ENCODE measurements at regions not wholly inside any gene's neighbourhood (a gene's known extent, or its start where the extent isn't known, plus 50 kb on each side); places are given as distances from the start of the nearest gene placed in this dataset.

GRCh38 chr4:108337923-108338322 is 169.2 kb upstream of the LEF1 start:
- no peaks in the 10 kb centered on the region for H3K36me3 Mint-ChIP-seq (ENCODE audit: low read depth, unreplicated experiment)
- H3K27me3 Mint-ChIP-seq (ENCODE audit: unreplicated experiment): no peaks in the 10 kb centered on the region
- DNase-seq (ENCODE audit: low spot score): no peak
- H3K27ac Mint-ChIP-seq (ENCODE audit: unreplicated experiment): no peak overlapping the region
- TF ChIP-seq CTCF (IDR thresholded peaks at IDR 0.05; ENCODE audit: unreplicated experiment): no peak
- H3K4me3 Mint-ChIP-seq (ENCODE audit: unreplicated experiment): no peak overlapping the region
- no peaks in the 10 kb centered on the region for H3K9me3 Mint-ChIP-seq (ENCODE audit: unreplicated experiment)
- peaks cover 2% of the 10 kb centered on the region for H3K4me1 Mint-ChIP-seq (ENCODE audit: unreplicated experiment)

GRCh38 chr4:108336076-108336475 is 167.3 kb upstream of the LEF1 start:
- H3K36me3 Mint-ChIP-seq (ENCODE audit: low read depth, unreplicated experiment): no peaks in the 10 kb centered on the region
- no peaks in the 10 kb centered on the region for H3K9me3 Mint-ChIP-seq (ENCODE audit: unreplicated experiment)
- no peak for TF ChIP-seq CTCF (IDR thresholded peaks at IDR 0.05; ENCODE audit: unreplicated experiment)
- DNase-seq (ENCODE audit: low spot score): no peak
- H3K4me3 Mint-ChIP-seq (ENCODE audit: unreplicated experiment): no peak overlapping the region
- H3K27ac Mint-ChIP-seq (ENCODE audit: unreplicated experiment): no peak overlapping the region
- peaks cover 2% of the 10 kb centered on the region for H3K4me1 Mint-ChIP-seq (ENCODE audit: unreplicated experiment)
- no peaks in the 10 kb centered on the region for H3K27me3 Mint-ChIP-seq (ENCODE audit: unreplicated experiment)

- no peak overlapping the region for H3K4me3 Mint-ChIP-seq (ENCODE audit: unreplicated experiment)
- DNase-seq (ENCODE audit: low spot score): no peak
- H3K27ac Mint-ChIP-seq (ENCODE audit: unreplicated experiment): no peak overlapping the region
- no peak for TF ChIP-seq CTCF (IDR thresholded peaks at IDR 0.05; ENCODE audit: unreplicated experiment)
- H3K9me3 Mint-ChIP-seq (ENCODE audit: unreplicated experiment): no peaks in the 10 kb centered on the region
- no peaks in the 10 kb centered on the region for H3K27me3 Mint-ChIP-seq (ENCODE audit: unreplicated experiment)
- H3K36me3 Mint-ChIP-seq (ENCODE audit: low read depth, unreplicated experiment): no peaks in the 10 kb centered on the region
- H3K4me1 Mint-ChIP-seq (ENCODE audit: unreplicated experiment): peaks cover 5% of the 10 kb centered on the region
These were observed 166.3 kb upstream of the LEF1 start for GRCh38 chr4:108335081-108335480.

GRCh38 chr4:108334031-108334430 is 165.3 kb upstream of the LEF1 start:
- no peaks in the 10 kb centered on the region for H3K27me3 Mint-ChIP-seq (ENCODE audit: unreplicated experiment)
- H3K4me3 Mint-ChIP-seq (ENCODE audit: unreplicated experiment): no peak overlapping the region
- DNase-seq (ENCODE audit: low spot score): no peak
- no peak for TF ChIP-seq CTCF (IDR thresholded peaks at IDR 0.05; ENCODE audit: unreplicated experiment)
- peaks cover 7% of the 10 kb centered on the region for H3K4me1 Mint-ChIP-seq (ENCODE audit: unreplicated experiment)
- no peaks in the 10 kb centered on the region for H3K36me3 Mint-ChIP-seq (ENCODE audit: low read depth, unreplicated experiment)
- no peak overlapping the region for H3K27ac Mint-ChIP-seq (ENCODE audit: unreplicated experiment)
- no peaks in the 10 kb centered on the region for H3K9me3 Mint-ChIP-seq (ENCODE audit: unreplicated experiment)

- Mint-ChIP-seq H3K27ac (ENCODE audit: unreplicated experiment) (no peak overlapping the region), H3K36me3 (ENCODE audit: low read depth, unreplicated experiment) (no peaks in the 10 kb centered on the region), H3K27me3 (ENCODE audit: unreplicated experiment) (no peaks in the 10 kb centered on the region), H3K4me3 (ENCODE audit: unreplicated experiment) (no peak overlapping the region), H3K4me1 (ENCODE audit: unreplicated experiment) (peaks cover 7% of the 10 kb centered on the region), H3K9me3 (ENCODE audit: unreplicated experiment) (no peaks in the 10 kb centered on the region)
- no peak for TF ChIP-seq CTCF (IDR thresholded peaks at IDR 0.05; ENCODE audit: unreplicated experiment)
- no peak for DNase-seq (ENCODE audit: low spot score)
These were observed 164.7 kb upstream of the LEF1 start for GRCh38 chr4:108333353-108333942.
